Chondrocyte (in vitro differentiated cells): ENCODE measurements at regions not wholly inside any gene's neighbourhood (a gene's known extent, or its start where the extent isn't known, plus 50 kb on each side); places are given as distances from the start of the nearest gene placed in this dataset.

Experiments used
- DNase-seq: peaks from one replicate; pipeline ENCODE4 v3.0.0; 2021; ENCODE audit warnings: mixed read lengths, low spot score
- H3K27ac Mint-ChIP-seq: one replicate; pipeline ENCODE4 v1.8.0; 2021; ENCODE audit warnings: mild to moderate bottlenecking, moderate library complexity, mixed read lengths; ENCODE audit not compliant: unreplicated experiment
- H3K27me3 Mint-ChIP-seq: 2 replicates; pipeline ENCODE4 v1.8.0; 2021; ENCODE audit warnings: low read depth, mixed read lengths
- H3K36me3 Mint-ChIP-seq: 2 replicates; pipeline ENCODE4 v1.8.0; 2021; ENCODE audit warnings: low read depth, mixed read lengths
- H3K4me1 Mint-ChIP-seq: 2 replicates; pipeline ENCODE4 v1.8.0; 2021; ENCODE audit warnings: low read depth, mild to moderate bottlenecking, mixed read lengths
- H3K4me3 Mint-ChIP-seq: one replicate; pipeline ENCODE4 v1.8.0; 2021; ENCODE audit warnings: mild to moderate bottlenecking, moderate library complexity, mixed read lengths; ENCODE audit not compliant: unreplicated experiment
- H3K9me3 Mint-ChIP-seq: 2 replicates; pipeline ENCODE4 v1.8.0; 2021; ENCODE audit warnings: low read depth, mixed read lengths
- TF ChIP-seq, protein P1 (sequence below): fragments of 200-600 bp; sonication (generic); IDR thresholded peaks from 2 replicates; pipeline ENCODE4 v1.5.0; 2021; ENCODE audit warnings: antibody characterized with exemption, mild to moderate bottlenecking, moderate library complexity

GRCh38 chr19:28213470-28214082, 999.4 kb downstream of the UQCRFS1 start:
- TF ChIP-seq, protein P1, sequence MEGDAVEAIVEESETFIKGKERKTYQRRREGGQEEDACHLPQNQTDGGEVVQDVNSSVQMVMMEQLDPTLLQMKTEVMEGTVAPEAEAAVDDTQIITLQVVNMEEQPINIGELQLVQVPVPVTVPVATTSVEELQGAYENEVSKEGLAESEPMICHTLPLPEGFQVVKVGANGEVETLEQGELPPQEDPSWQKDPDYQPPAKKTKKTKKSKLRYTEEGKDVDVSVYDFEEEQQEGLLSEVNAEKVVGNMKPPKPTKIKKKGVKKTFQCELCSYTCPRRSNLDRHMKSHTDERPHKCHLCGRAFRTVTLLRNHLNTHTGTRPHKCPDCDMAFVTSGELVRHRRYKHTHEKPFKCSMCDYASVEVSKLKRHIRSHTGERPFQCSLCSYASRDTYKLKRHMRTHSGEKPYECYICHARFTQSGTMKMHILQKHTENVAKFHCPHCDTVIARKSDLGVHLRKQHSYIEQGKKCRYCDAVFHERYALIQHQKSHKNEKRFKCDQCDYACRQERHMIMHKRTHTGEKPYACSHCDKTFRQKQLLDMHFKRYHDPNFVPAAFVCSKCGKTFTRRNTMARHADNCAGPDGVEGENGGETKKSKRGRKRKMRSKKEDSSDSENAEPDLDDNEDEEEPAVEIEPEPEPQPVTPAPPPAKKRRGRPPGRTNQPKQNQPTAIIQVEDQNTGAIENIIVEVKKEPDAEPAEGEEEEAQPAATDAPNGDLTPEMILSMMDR = no peak
- H3K36me3 Mint-ChIP-seq = no peaks in the 10 kb centered on the region
- no peak for DNase-seq
- H3K27ac Mint-ChIP-seq = no peak overlapping the region
- H3K4me1 Mint-ChIP-seq = no peaks in the 10 kb centered on the region
- no peak overlapping the region for H3K4me3 Mint-ChIP-seq
- H3K27me3 Mint-ChIP-seq = no peaks in the 10 kb centered on the region
- H3K9me3 Mint-ChIP-seq = no peaks in the 10 kb centered on the region

GRCh38 chr19:28210886-28211285, 1002.1 kb downstream of the UQCRFS1 start:
- Mint-ChIP-seq H3K4me1 (no peaks in the 10 kb centered on the region), H3K4me3 (no peak overlapping the region), H3K27ac (no peak overlapping the region), H3K9me3 (no peaks in the 10 kb centered on the region), H3K27me3 (no peaks in the 10 kb centered on the region), H3K36me3 (no peaks in the 10 kb centered on the region)
- no peak for DNase-seq
- TF ChIP-seq, protein P1 = no peak

DNA sequence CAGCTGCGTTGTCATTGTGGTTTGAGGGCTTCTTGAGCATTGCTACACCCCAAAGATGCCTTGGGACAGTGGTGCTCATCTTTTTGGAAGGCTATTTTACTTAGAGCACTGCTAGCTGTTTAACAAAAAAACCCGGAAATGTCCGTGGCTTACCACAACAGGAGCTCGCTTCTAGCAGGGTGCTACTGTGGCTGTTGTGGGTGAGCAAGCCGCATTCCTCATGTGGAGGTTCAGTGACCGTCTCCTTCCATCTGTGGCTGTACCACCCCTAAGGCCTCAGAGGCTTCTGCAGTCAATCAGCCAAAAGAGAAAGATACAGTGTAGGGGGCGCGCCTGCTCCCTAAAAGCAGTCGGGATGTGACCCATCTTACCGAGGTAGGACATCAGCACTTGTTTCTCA, 1004.2 kb downstream of the UQCRFS1 start:
- H3K27me3 Mint-ChIP-seq = no peaks in the 10 kb centered on the region
- no peaks in the 10 kb centered on the region for H3K36me3 Mint-ChIP-seq
- TF ChIP-seq, protein P1 = no peak
- no peaks in the 10 kb centered on the region for H3K4me1 Mint-ChIP-seq
- no peak for DNase-seq
- no peak overlapping the region for H3K27ac Mint-ChIP-seq
- H3K4me3 Mint-ChIP-seq = no peak overlapping the region
- H3K9me3 Mint-ChIP-seq = peaks cover 2% of the 10 kb centered on the region

- no peak for DNase-seq
- peaks cover 2% of the 10 kb centered on the region for H3K9me3 Mint-ChIP-seq
- no peak overlapping the region for H3K4me3 Mint-ChIP-seq
- H3K36me3 Mint-ChIP-seq = no peaks in the 10 kb centered on the region
- H3K27me3 Mint-ChIP-seq = no peaks in the 10 kb centered on the region
- no peaks in the 10 kb centered on the region for H3K4me1 Mint-ChIP-seq
- no peak overlapping the region for H3K27ac Mint-ChIP-seq
- TF ChIP-seq, protein P1 = no peak
Observed at GRCh38 chr19:28207244-28207643, 1005.7 kb downstream of the UQCRFS1 start.

GRCh38 chr19:28201462-28201943, 1011.4 kb downstream of the UQCRFS1 start:
- Mint-ChIP-seq H3K27ac (no peak overlapping the region), H3K9me3 (peaks cover 2% of the 10 kb centered on the region), H3K27me3 (peaks cover 2% of the 10 kb centered on the region), H3K4me1 (no peaks in the 10 kb centered on the region), H3K4me3 (no peak overlapping the region), H3K36me3 (no peaks in the 10 kb centered on the region)
- TF ChIP-seq, protein P1 = no peak
- no peak for DNase-seq
